IMR-90 (cell line): ENCODE measurements at regions not wholly inside any gene's neighbourhood (a gene's known extent, or its start where the extent isn't known, plus 50 kb on each side); places are given as distances from the start of the nearest gene placed in this dataset.

Experiments
- ATAC-seq: fragments of 200-7000 bp; cut with Tn5 transposase; 2 replicates; pipeline ENCODE4 v1.9.1; 2020; ENCODE audit warnings: low read depth, mild to moderate bottlenecking, moderate library complexity
- BruUV-seq: library from RNA; stranded (reverse); fragments of 400-500 nt; replicated peaks from 2 replicates; lab custom pipeline; 2021; lab: Mats Ljungman, UMichigan
- CTCF ChIA-PET: fragments of 300-600 bp; formaldehyde crosslinking; extraction: SDS; loops from one replicate; lab custom pipeline; 2021; ENCODE audit warnings: antibody characterized with exemption; lab: Yijun Ruan, JAX
- POLR2A ChIA-PET: fragments of 300-600 bp; sonication (Branson Sonifier 250); formaldehyde crosslinking; loops from one replicate; lab custom pipeline; 2022; ENCODE audit warnings: antibody characterized with exemption; ENCODE audit not compliant: unreplicated experiment; lab: Charles Lee
- DNase-seq: peaks from one replicate; pipeline ENCODE4 v3.0.0; 2013
- H2AFZ ChIP-seq: replicated peaks from 2 replicates; pipeline ENCODE3; 2013; ENCODE audit warnings: low read length, mild to moderate bottlenecking; ENCODE audit not compliant: poor library complexity
- H2AK5ac ChIP-seq: 2 replicates; pipeline ENCODE4 v1.6.1; 2013; ENCODE audit warnings: low read depth, low read length, inconsistent platforms
- H2AK9ac ChIP-seq: replicated peaks from 2 replicates; pipeline ENCODE3; 2013; ENCODE audit warnings: mild to moderate bottlenecking, low read depth, low read length, moderate library complexity; ENCODE audit not compliant: poor library complexity
- H2BK120ac ChIP-seq: 2 replicates; pipeline ENCODE4 v1.6.1; 2013; ENCODE audit warnings: low read depth, low read length, inconsistent platforms
- H2BK15ac ChIP-seq: 3 replicates; pipeline ENCODE4 v1.6.1; 2013; ENCODE audit warnings: low read depth, low read length, inconsistent platforms
- H2BK20ac ChIP-seq: 2 replicates; pipeline ENCODE4 v1.6.1; 2013; ENCODE audit warnings: low read depth, mild to moderate bottlenecking, inconsistent platforms, low read length, moderate library complexity
- H2BK5ac ChIP-seq: 2 replicates; pipeline ENCODE4 v1.6.1; 2013; ENCODE audit warnings: mild to moderate bottlenecking, low read depth, low read length, inconsistent platforms; ENCODE audit not compliant: poor library complexity, severe bottlenecking
- H3K14ac ChIP-seq: replicated peaks from 2 replicates; pipeline ENCODE4 v1.6.1; 2013; ENCODE audit warnings: low read depth, low read length, inconsistent platforms
- H3K18ac ChIP-seq: 2 replicates; pipeline ENCODE4 v1.6.1; 2013; ENCODE audit warnings: low read depth, low read length, control low read depth
- H3K23ac ChIP-seq: 2 replicates; pipeline ENCODE4 v1.6.1; 2013; ENCODE audit warnings: low read depth, low read length, inconsistent platforms
- H3K27ac ChIP-seq: 2 replicates; pipeline ENCODE4 v1.5.1; 2013; ENCODE audit warnings: mild to moderate bottlenecking, control low read depth, low read length; ENCODE audit not compliant: insufficient read depth
- H3K27me3 ChIP-seq: 2 replicates; pipeline ENCODE4 v1.6.1; 2013; ENCODE audit warnings: low read length; ENCODE audit not compliant: control insufficient read depth, insufficient read depth
- H3K36me3 ChIP-seq: 2 replicates; pipeline ENCODE4 v1.6.1; 2013; ENCODE audit warnings: low read length, mixed read lengths; ENCODE audit not compliant: control insufficient read depth, insufficient read depth
- H3K4ac ChIP-seq: 2 replicates; pipeline ENCODE4 v1.6.1; 2013; ENCODE audit warnings: low read depth, low read length, inconsistent platforms
- H3K4me1 ChIP-seq: 2 replicates; pipeline ENCODE4 v1.6.1; 2013; ENCODE audit warnings: low read length, mixed read lengths; ENCODE audit not compliant: control insufficient read depth, insufficient read depth
- H3K4me2 ChIP-seq: 2 replicates; pipeline ENCODE4 v1.6.1; 2013; ENCODE audit warnings: low read depth, mild to moderate bottlenecking, control low read depth, low read length, moderate library complexity
- H3K4me3 ChIP-seq: 2 replicates; pipeline ENCODE4 v1.5.1; 2013; ENCODE audit warnings: low read depth, mild to moderate bottlenecking, control low read depth, low read length, moderate library complexity; ENCODE audit not compliant: insufficient read depth
- H3K56ac ChIP-seq: 2 replicates; pipeline ENCODE4 v1.6.1; 2013; ENCODE audit warnings: low read length, inconsistent platforms; ENCODE audit not compliant: insufficient read depth; ENCODE audit errors: extremely low read depth
- H3K79me1 ChIP-seq, 2 experiments: 2 replicates each; pipeline ENCODE4 v1.6.1; 2013; ENCODE audit warnings: low read length in 2 of 2, inconsistent platforms in 1 of 2, low read depth in 1 of 2
- H3K9ac ChIP-seq: 2 replicates; pipeline ENCODE4 v1.6.1; 2013; ENCODE audit warnings: low read depth, low read length, control low read depth
- H3K9me1 ChIP-seq: 2 replicates; pipeline ENCODE4 v1.6.1; 2013; ENCODE audit warnings: low read length, inconsistent platforms; ENCODE audit not compliant: insufficient read depth
- H3K9me3 ChIP-seq: 2 replicates; pipeline ENCODE4 v1.6.1; 2013; ENCODE audit warnings: low read length; ENCODE audit not compliant: control insufficient read depth, insufficient read depth
- H4K20me1 ChIP-seq: 2 replicates; pipeline ENCODE4 v1.6.1; 2013; ENCODE audit warnings: low read length, inconsistent platforms; ENCODE audit not compliant: insufficient read depth
- H4K5ac ChIP-seq: 2 replicates; pipeline ENCODE4 v1.6.1; 2013; ENCODE audit warnings: mild to moderate bottlenecking, low read depth, low read length, control low read depth
- H4K8ac ChIP-seq, 2 experiments: 2 replicates each; pipeline ENCODE4 v1.6.1; 2013; ENCODE audit warnings: low read depth in 2 of 2, low read length in 2 of 2, control low read depth in 1 of 2, inconsistent platforms in 1 of 2
- H4K91ac ChIP-seq: 2 replicates; pipeline ENCODE4 v1.6.1; 2013; ENCODE audit warnings: low read depth, low read length, inconsistent platforms; ENCODE audit not compliant: insufficient read depth
- BHLHE40 ChIP-seq: fragments of 150-350 bp; IDR thresholded peaks from 2 replicates; pipeline ENCODE4 v1.6.1; 2016; ENCODE audit warnings: mild to moderate bottlenecking, low read depth, low read length
- CEBPB ChIP-seq: IDR thresholded peaks from 2 replicates; pipeline ENCODE4 v1.6.1; 2012; ENCODE audit warnings: low read depth, low read length, improper control_type of control experiment
- CTCF ChIP-seq: conservative IDR thresholded peaks from 2 replicates; pipeline ENCODE4 v1.5.1; 2012; ENCODE audit warnings: mild to moderate bottlenecking, low read depth, low read length, improper control_type of control experiment
- ELK1 ChIP-seq: fragments of 150-350 bp; IDR thresholded peaks from 2 replicates; pipeline ENCODE4 v1.6.1; 2016; ENCODE audit warnings: low read depth, mild to moderate bottlenecking, low read length, moderate library complexity, borderline replicate concordance
- MAFK ChIP-seq: IDR thresholded peaks from 2 replicates; pipeline ENCODE4 v1.6.1; 2012; ENCODE audit warnings: low read depth, low read length, improper control_type of control experiment
- NFE2L2 ChIP-seq: fragments of 150-350 bp; IDR thresholded peaks from 2 replicates; pipeline ENCODE4 v1.6.1; 2016; ENCODE audit warnings: low read depth, mild to moderate bottlenecking, low read length
- WGBS, 2 experiments: methylation state at CpG; one replicate each; pipeline versions ENCODE4 v1.1.5 to v1.1.7; 2013; ENCODE audit warnings: missing lambda C conversion rate in 2 of 2; ENCODE audit not compliant: insufficient read length in 1 of 2; ENCODE audit errors: extremely low coverage in 2 of 2; 5-methylcytosine and 5-hydroxymethylcytosine counted together
- dilution Hi-C: fragments of 300-500 bp; cut with HindIII; formaldehyde crosslinking; loops from one replicate; pipeline ENCODE4 v1.14.3; 2018; ENCODE audit warnings: low sequenced_read_pairs; ENCODE audit not compliant: unreplicated experiment
- in situ Hi-C: fragments of 300-500 bp; cut with MboI; formaldehyde crosslinking; loops from 3 replicates; pipeline ENCODE4 v1.14.3; 2019; ENCODE audit warnings: low sequenced_read_pairs, inconsistent platforms, mixed read lengths
- intact Hi-C: fragments of 100-400 bp; cut with micrococcal nuclease; formaldehyde crosslinking; loops from 2 replicates; pipeline ENCODE4 v1.10.0; 2022

GRCh38 chr2:192947352-192947751, 752.6 kb upstream of the TMEFF2 start:
- BruUV-seq, result no TSS peak
- H3K9ac ChIP-seq, result no peak overlapping the region
- H3K27ac ChIP-seq, result no peak overlapping the region
- no peak overlapping the region for H2AK5ac ChIP-seq
- H2AK9ac ChIP-seq, result no peak overlapping the region
- H4K91ac ChIP-seq, result no peak overlapping the region
- no peaks in the 10 kb centered on the region for H3K27me3 ChIP-seq
- dilution Hi-C loops, result no loop called here
- intact Hi-C loops, result no loop called here
- no peak overlapping the region for H3K4ac ChIP-seq
- no peak overlapping the region for H2BK120ac ChIP-seq
- H3K4me3 ChIP-seq, result no peak overlapping the region
- H2AFZ ChIP-seq, result no peak overlapping the region
- ATAC-seq, result no peak
- H3K56ac ChIP-seq, result no peak overlapping the region
- peaks cover 2% of the 10 kb centered on the region; the same call in 1 of the 2 replicates for H3K9me3 ChIP-seq
- H2BK15ac ChIP-seq, result no peak overlapping the region
- H2BK5ac ChIP-seq, result no peak overlapping the region
- in situ Hi-C loops, result no loop called here
- H3K36me3 ChIP-seq, result no peaks in the 10 kb centered on the region
- no peak overlapping the region for H3K4me2 ChIP-seq
- no peaks in the 10 kb centered on the region for H3K79me1 ChIP-seq
- H3K4me1 ChIP-seq, result no peaks in the 10 kb centered on the region
- no peak overlapping the region for H3K14ac ChIP-seq
- DNase-seq, result no peak
- no peak overlapping the region for H4K5ac ChIP-seq
- no peak overlapping the region for H3K18ac ChIP-seq
- no peaks in the 10 kb centered on the region for H4K20me1 ChIP-seq
- H2BK20ac ChIP-seq, result no peak overlapping the region
- TF ChIP-seq CTCF, result no peak
- TF ChIP-seq MAFK, result no peak
- TF ChIP-seq NFE2L2, result no peak
- TF ChIP-seq ELK1, result no peak
- no peak for TF ChIP-seq BHLHE40
- no peak for TF ChIP-seq CEBPB
- no CpG with 5 or more reads among the region's 1 CpG for WGBS, 2 experiments
- no peaks in the 10 kb centered on the region for H3K9me1 ChIP-seq
- no peak overlapping the region for H3K23ac ChIP-seq
- no peak overlapping the region for H4K8ac ChIP-seq
- ChIA-PET POLR2A (no interaction called here), CTCF (no interaction called here)
